Smooth muscle cell (in vitro differentiated cells): ENCODE measurements at regions not wholly inside any gene's neighbourhood (a gene's known extent, or its start where the extent isn't known, plus 50 kb on each side); places are given as distances from the start of the nearest gene placed in this dataset.

Source experiments
- DNase-seq: peaks from one replicate; lab custom pipeline; 2025; ENCODE audit not compliant: unreplicated experiment; lab: John Stamatoyannopoulos, UW
- H2AFZ ChIP-seq: fragments of 200-600 bp; sonication (generic); 2 replicates; pipeline ENCODE4 v1.6.0; 2016; ENCODE audit warnings: antibody characterized with exemption, low read depth, mild to moderate bottlenecking
- H3F3A ChIP-seq: fragments of 200-600 bp; sonication (generic); 2 replicates; pipeline ENCODE4 v1.6.0; 2017; ENCODE audit warnings: antibody characterized with exemption, low read depth
- H3K27ac ChIP-seq: fragments of 200-600 bp; sonication (generic); 2 replicates; pipeline ENCODE4 v1.5.1; 2016; ENCODE audit warnings: low read depth, mild to moderate bottlenecking
- H3K27me3 ChIP-seq: fragments of 200-600 bp; sonication (generic); 2 replicates; pipeline ENCODE4 v1.6.1; 2016; ENCODE audit warnings: low read depth, mild to moderate bottlenecking
- H3K36me3 ChIP-seq: fragments of 200-600 bp; sonication (generic); 2 replicates; pipeline ENCODE4 v1.5.1; 2016; ENCODE audit warnings: low read depth
- H3K4me1 ChIP-seq: fragments of 200-600 bp; sonication (generic); 2 replicates; pipeline ENCODE4 v1.5.1; 2016; ENCODE audit warnings: low read depth
- H3K4me2 ChIP-seq: fragments of 200-600 bp; sonication (generic); 2 replicates; pipeline ENCODE4 v1.6.0; 2016; ENCODE audit warnings: mild to moderate bottlenecking
- H3K4me3 ChIP-seq: fragments of 200-600 bp; sonication (generic); 2 replicates; pipeline ENCODE4 v1.5.1; 2016; ENCODE audit warnings: mild to moderate bottlenecking
- H3K79me2 ChIP-seq: fragments of 200-600 bp; sonication (generic); 2 replicates; pipeline ENCODE4 v1.6.0; 2016; ENCODE audit warnings: low read depth, mild to moderate bottlenecking
- H3K9ac ChIP-seq: fragments of 200-600 bp; sonication (generic); 2 replicates; pipeline ENCODE4 v1.6.0; 2016; ENCODE audit warnings: low read depth
- H3K9me3 ChIP-seq: fragments of 200-600 bp; sonication (generic); replicated peaks from 2 replicates; pipeline ENCODE4 v1.5.1; 2016; ENCODE audit warnings: low read depth
- H4K20me1 ChIP-seq: fragments of 200-600 bp; sonication (generic); 2 replicates; pipeline ENCODE4 v1.6.0; 2016; ENCODE audit warnings: low read depth
- CTCF ChIP-seq: fragments of 200-600 bp; sonication (generic); IDR thresholded peaks from 2 replicates; pipeline ENCODE4 v1.5.1; 2017; ENCODE audit warnings: borderline replicate concordance, mild to moderate bottlenecking, antibody characterized with exemption; ENCODE audit not compliant: insufficient read depth, poor library complexity, severe bottlenecking
- WGBS: methylation state at CpG from one replicate; pipeline ENCODE4 v1.1.7; 2016; ENCODE audit warnings: low lambda C conversion rate; 5-methylcytosine and 5-hydroxymethylcytosine counted together

GRCh38 chr9:1411826-1412225 lies 361.7 kb downstream of the DMRT2 start:
- no peaks in the 10 kb centered on the region for H3K4me1 ChIP-seq
- H4K20me1 ChIP-seq, result no peaks in the 10 kb centered on the region
- H3K4me3 ChIP-seq, result no peak overlapping the region
- peaks cover 11% of the 10 kb centered on the region for H3K9me3 ChIP-seq
- no peak for TF ChIP-seq CTCF
- H3F3A ChIP-seq, result no peaks in the 10 kb centered on the region
- no peaks in the 10 kb centered on the region for H3K36me3 ChIP-seq
- no peak overlapping the region for H3K27ac ChIP-seq
- H2AFZ ChIP-seq, result no peak overlapping the region
- DNase-seq, result no peak
- no peak overlapping the region for H3K9ac ChIP-seq
- H3K27me3 ChIP-seq, result no peaks in the 10 kb centered on the region
- no peaks in the 10 kb centered on the region for H3K79me2 ChIP-seq
- WGBS, result 34% methylated on average over 2 of the region's 2 CpGs
- H3K4me2 ChIP-seq, result no peak overlapping the region

GRCh38 chr9:1414711-1415131 lies 364.6 kb downstream of the DMRT2 start:
- Histone ChIP-seq H3K4me3 (no peak overlapping the region), H3K79me2 (no peaks in the 10 kb centered on the region), H3K27me3 (no peaks in the 10 kb centered on the region), H3K27ac (no peak overlapping the region), H4K20me1 (no peaks in the 10 kb centered on the region), H3F3A (no peaks in the 10 kb centered on the region), H3K9me3 (peaks cover 11% of the 10 kb centered on the region), H3K4me1 (no peaks in the 10 kb centered on the region), H2AFZ (no peak overlapping the region), H3K36me3 (no peaks in the 10 kb centered on the region), H3K9ac (no peak overlapping the region), H3K4me2 (no peak overlapping the region)
- DNase-seq, result no peak
- 69% methylated on average over 2 of the region's 2 CpGs for WGBS
- no peak for TF ChIP-seq CTCF

DNA sequence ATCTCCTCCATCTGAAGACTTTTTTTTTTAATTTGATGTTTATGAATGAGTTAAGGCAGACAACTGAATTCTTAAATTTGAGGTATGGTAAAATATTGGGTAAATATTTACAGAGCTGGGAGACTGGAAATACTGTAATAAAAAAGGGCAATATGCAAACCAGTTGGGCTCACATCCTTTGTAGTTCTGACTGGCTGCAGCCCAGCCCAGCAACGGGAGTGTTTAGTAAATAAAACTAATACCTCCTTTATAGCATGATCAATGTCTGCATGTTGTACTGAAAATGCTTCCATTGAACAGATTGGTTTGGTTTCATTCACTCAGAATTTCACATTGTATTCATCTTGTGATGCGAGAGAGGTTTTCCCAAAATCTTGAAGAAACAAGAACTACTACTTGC lies 365.0 kb downstream of the DMRT2 start:
- no peaks in the 10 kb centered on the region for H3K36me3 ChIP-seq
- H3K9me3 ChIP-seq, result peaks cover 11% of the 10 kb centered on the region
- H3K27me3 ChIP-seq, result no peaks in the 10 kb centered on the region
- no peak overlapping the region for H3K27ac ChIP-seq
- TF ChIP-seq CTCF, result no peak
- H3K4me1 ChIP-seq, result no peaks in the 10 kb centered on the region
- H3K9ac ChIP-seq, result no peak overlapping the region
- DNase-seq, result no peak
- WGBS, result 53% methylated on average over 2 of the region's 2 CpGs
- H3K4me2 ChIP-seq, result no peak overlapping the region
- no peak overlapping the region for H2AFZ ChIP-seq
- H3F3A ChIP-seq, result no peaks in the 10 kb centered on the region
- no peaks in the 10 kb centered on the region for H4K20me1 ChIP-seq
- H3K4me3 ChIP-seq, result no peak overlapping the region
- no peaks in the 10 kb centered on the region for H3K79me2 ChIP-seq

DNA sequence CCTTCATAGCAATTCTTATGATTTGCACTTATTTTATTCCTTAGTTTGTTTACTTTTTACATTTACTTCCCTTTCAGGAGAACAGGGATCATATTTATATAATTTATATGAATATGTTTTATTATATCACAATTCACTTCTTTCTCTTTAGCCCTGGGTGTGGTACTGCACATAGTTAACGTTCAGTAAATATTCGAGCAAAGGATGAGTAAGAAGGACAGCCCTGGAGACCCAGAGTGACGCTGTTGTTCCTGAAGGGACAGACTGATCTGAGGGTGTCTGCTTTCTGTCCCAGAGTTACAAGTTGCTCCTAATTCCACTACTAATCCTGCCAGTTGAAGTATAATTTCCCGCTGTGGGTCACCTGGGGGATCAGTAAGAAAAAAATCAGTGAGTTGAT lies 366.1 kb downstream of the DMRT2 start:
- no peaks in the 10 kb centered on the region for H4K20me1 ChIP-seq
- WGBS, result 68% methylated on average over 4 of the region's 4 CpGs
- no peaks in the 10 kb centered on the region for H3K4me1 ChIP-seq
- no peaks in the 10 kb centered on the region for H3F3A ChIP-seq
- no peak overlapping the region for H3K4me2 ChIP-seq
- TF ChIP-seq CTCF, result no peak
- no peak overlapping the region for H2AFZ ChIP-seq
- no peaks in the 10 kb centered on the region for H3K36me3 ChIP-seq
- no peak overlapping the region for H3K4me3 ChIP-seq
- H3K9me3 ChIP-seq, result peaks cover 16% of the 10 kb centered on the region
- no peak for DNase-seq
- no peak overlapping the region for H3K9ac ChIP-seq
- no peaks in the 10 kb centered on the region for H3K79me2 ChIP-seq
- H3K27me3 ChIP-seq, result no peaks in the 10 kb centered on the region
- H3K27ac ChIP-seq, result no peak overlapping the region
